DOHH2 (cell line): ENCODE measurements at regions not wholly inside any gene's neighbourhood (a gene's known extent, or its start where the extent isn't known, plus 50 kb on each side); places are given as distances from the start of the nearest gene placed in this dataset.

Experiments
- H3F3A ChIP-seq: fragments of 200-600 bp; sonication (generic), shearing (Covaris generic); 2 replicates; pipeline ENCODE4 v1.6.0; 2016; ENCODE audit warnings: antibody characterized with exemption, mild to moderate bottlenecking; ENCODE audit not compliant: control insufficient read depth, insufficient read depth
- H3K27ac ChIP-seq: fragments of 200-600 bp; sonication (generic); 2 replicates; pipeline ENCODE4 v1.5.1; 2014; ENCODE audit warnings: low read depth, mild to moderate bottlenecking, low read length, moderate library complexity
- H3K27me3 ChIP-seq: fragments of 200-600 bp; sonication (generic); 2 replicates; pipeline ENCODE4 v1.6.1; 2014; ENCODE audit warnings: mild to moderate bottlenecking, low read length, mixed read lengths; ENCODE audit not compliant: control insufficient read depth
- H3K36me3 ChIP-seq: fragments of 200-600 bp; sonication (generic); 2 replicates; pipeline ENCODE4 v1.6.1; 2014; ENCODE audit warnings: mild to moderate bottlenecking, low read length, moderate library complexity, mixed read lengths; ENCODE audit not compliant: control insufficient read depth
- H3K4me1 ChIP-seq: fragments of 200-600 bp; sonication (generic); 2 replicates; pipeline ENCODE4 v1.6.1; 2014; ENCODE audit warnings: mild to moderate bottlenecking, low read length, mixed read lengths; ENCODE audit not compliant: control insufficient read depth
- H3K4me2 ChIP-seq: fragments of 200-600 bp; sonication (generic); 2 replicates; pipeline ENCODE4 v1.6.0; 2014; ENCODE audit warnings: mild to moderate bottlenecking, low read length, moderate library complexity
- H3K4me3 ChIP-seq: fragments of 200-600 bp; sonication (generic); 2 replicates; pipeline ENCODE4 v1.5.1; 2014; ENCODE audit warnings: mild to moderate bottlenecking, low read length, mixed read lengths
- H3K79me2 ChIP-seq: fragments of 200-600 bp; sonication (generic); 2 replicates; pipeline ENCODE4 v1.6.1; 2014; ENCODE audit warnings: mild to moderate bottlenecking, low read length, mixed read lengths; ENCODE audit not compliant: control insufficient read depth
- H3K9me2 ChIP-seq: fragments of 200-600 bp; sonication (generic); replicated peaks from 2 replicates; pipeline ENCODE4 v1.6.1; 2014; ENCODE audit warnings: mild to moderate bottlenecking, low read length, mixed read lengths; ENCODE audit not compliant: control insufficient read depth
- H3K9me3 ChIP-seq: fragments of 200-600 bp; sonication (generic); 2 replicates; pipeline ENCODE4 v1.6.1; 2014; ENCODE audit warnings: antibody characterized with exemption, low read length, mixed read lengths; ENCODE audit not compliant: control insufficient read depth, insufficient read depth
- H4K20me1 ChIP-seq: fragments of 200-600 bp; sonication (generic); 2 replicates; pipeline ENCODE4 v1.6.0; 2014; ENCODE audit warnings: low read depth, mild to moderate bottlenecking, antibody characterized with exemption, low read length, moderate library complexity; ENCODE audit not compliant: control insufficient read depth, insufficient read depth
- EZH2phosphoT487 ChIP-seq: fragments of 200-600 bp; sonication (generic); IDR thresholded peaks from 2 replicates; pipeline ENCODE4 v1.6.1; 2017; ENCODE audit warnings: borderline replicate concordance, mild to moderate bottlenecking, antibody characterized with exemption, low read length, moderate library complexity, mixed read lengths
- TF ChIP-seq, protein P1 (sequence below): fragments of 200-600 bp; sonication (generic); IDR thresholded peaks from one replicate; pipeline ENCODE4 v1.5.1; 2014; ENCODE audit warnings: antibody characterized with exemption, mild to moderate bottlenecking, low read depth, low read length; ENCODE audit not compliant: poor library complexity, severe bottlenecking

DNA sequence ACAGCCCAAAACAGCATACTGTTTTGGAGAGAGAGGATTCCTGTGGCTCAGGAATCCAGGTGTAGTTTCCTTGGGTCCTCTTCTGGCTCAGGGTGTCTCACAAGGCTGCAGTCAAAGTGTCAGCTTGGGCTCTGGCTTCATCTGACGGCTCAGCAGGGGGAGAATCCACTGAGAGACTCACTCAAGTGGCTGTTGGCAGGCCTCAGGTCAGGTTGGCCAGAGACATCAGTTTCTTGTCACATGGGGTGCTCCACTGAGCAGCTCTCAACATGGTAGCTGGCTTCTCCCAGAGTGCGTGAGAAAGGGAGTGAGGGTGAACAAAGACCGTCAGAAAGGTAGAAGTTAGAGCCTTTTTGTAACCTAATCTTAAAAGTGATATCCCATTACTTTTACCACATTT, 168.4 kb downstream of the SOCS6 start:
- H3K9me3 ChIP-seq, result no peaks in the 10 kb centered on the region
- no peak overlapping the region for H3K27ac ChIP-seq
- no peaks in the 10 kb centered on the region; the same call in 1 of the 2 replicates for H4K20me1 ChIP-seq
- H3K79me2 ChIP-seq, result no peaks in the 10 kb centered on the region
- H3F3A ChIP-seq, result no peaks in the 10 kb centered on the region
- no peak overlapping the region for H3K4me3 ChIP-seq
- H3K4me1 ChIP-seq, result no peaks in the 10 kb centered on the region
- no peaks in the 10 kb centered on the region for H3K27me3 ChIP-seq
- no peaks in the 10 kb centered on the region for H3K36me3 ChIP-seq
- no peak for TF ChIP-seq EZH2phosphoT487
- TF ChIP-seq, protein P1, sequence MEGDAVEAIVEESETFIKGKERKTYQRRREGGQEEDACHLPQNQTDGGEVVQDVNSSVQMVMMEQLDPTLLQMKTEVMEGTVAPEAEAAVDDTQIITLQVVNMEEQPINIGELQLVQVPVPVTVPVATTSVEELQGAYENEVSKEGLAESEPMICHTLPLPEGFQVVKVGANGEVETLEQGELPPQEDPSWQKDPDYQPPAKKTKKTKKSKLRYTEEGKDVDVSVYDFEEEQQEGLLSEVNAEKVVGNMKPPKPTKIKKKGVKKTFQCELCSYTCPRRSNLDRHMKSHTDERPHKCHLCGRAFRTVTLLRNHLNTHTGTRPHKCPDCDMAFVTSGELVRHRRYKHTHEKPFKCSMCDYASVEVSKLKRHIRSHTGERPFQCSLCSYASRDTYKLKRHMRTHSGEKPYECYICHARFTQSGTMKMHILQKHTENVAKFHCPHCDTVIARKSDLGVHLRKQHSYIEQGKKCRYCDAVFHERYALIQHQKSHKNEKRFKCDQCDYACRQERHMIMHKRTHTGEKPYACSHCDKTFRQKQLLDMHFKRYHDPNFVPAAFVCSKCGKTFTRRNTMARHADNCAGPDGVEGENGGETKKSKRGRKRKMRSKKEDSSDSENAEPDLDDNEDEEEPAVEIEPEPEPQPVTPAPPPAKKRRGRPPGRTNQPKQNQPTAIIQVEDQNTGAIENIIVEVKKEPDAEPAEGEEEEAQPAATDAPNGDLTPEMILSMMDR, result no peak
- no peaks in the 10 kb centered on the region for H3K9me2 ChIP-seq
- H3K4me2 ChIP-seq, result no peak overlapping the region

DNA sequence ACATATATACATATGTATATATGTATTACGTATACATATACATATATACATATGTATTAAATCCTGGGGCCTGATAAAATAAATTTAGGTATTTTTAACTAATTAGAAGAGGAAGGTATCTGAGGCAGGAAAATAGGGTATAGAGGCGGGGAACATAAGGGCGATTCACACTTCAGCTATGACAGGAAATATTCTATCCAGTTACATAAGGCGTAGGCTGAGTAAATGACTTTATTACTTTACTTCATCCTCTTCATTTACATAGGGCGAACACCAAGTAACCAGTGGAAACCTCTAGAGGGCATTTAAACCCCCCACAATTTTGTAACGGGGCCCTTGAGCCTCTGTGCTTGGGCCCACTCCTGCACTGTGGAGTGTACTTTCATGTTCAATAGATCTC, 167.5 kb downstream of the SOCS6 start:
- Histone ChIP-seq H3K4me1 (no peaks in the 10 kb centered on the region), H3K4me2 (no peak overlapping the region), H3K27ac (no peak overlapping the region), H3F3A (no peaks in the 10 kb centered on the region), H3K4me3 (no peak overlapping the region), H3K9me3 (no peaks in the 10 kb centered on the region), H3K79me2 (no peaks in the 10 kb centered on the region), H3K36me3 (no peaks in the 10 kb centered on the region), H4K20me1 (no peaks in the 10 kb centered on the region; the same call in 1 of the 2 replicates), H3K9me2 (no peaks in the 10 kb centered on the region), H3K27me3 (no peaks in the 10 kb centered on the region)
- TF ChIP-seq EZH2phosphoT487, result no peak

DNA sequence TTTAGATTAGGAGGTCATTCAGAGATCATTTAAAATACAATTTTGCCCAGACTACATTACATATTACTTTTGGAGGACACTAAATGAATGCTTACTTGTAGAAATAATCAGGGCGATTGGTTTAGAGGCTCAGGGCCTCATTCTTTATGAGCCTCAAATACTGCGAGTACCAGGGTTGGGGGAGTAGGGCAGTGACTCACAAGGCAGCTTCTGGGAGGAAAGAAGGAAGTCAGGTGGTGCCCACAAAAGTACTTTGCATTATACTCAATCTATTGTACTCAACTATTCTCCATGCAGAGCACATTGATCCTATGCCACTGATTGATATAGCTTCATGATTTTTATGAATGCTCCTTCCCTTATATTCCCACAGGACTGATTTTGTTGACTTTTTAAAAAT, 166.9 kb downstream of the SOCS6 start:
- Histone ChIP-seq H3F3A (no peaks in the 10 kb centered on the region), H3K27me3 (no peaks in the 10 kb centered on the region), H4K20me1 (no peaks in the 10 kb centered on the region; the same call in 1 of the 2 replicates), H3K9me2 (no peaks in the 10 kb centered on the region), H3K4me2 (no peak overlapping the region), H3K36me3 (no peaks in the 10 kb centered on the region), H3K4me1 (no peaks in the 10 kb centered on the region), H3K9me3 (no peaks in the 10 kb centered on the region), H3K4me3 (no peak overlapping the region), H3K27ac (no peak overlapping the region), H3K79me2 (no peaks in the 10 kb centered on the region)
- TF ChIP-seq, protein P1, result no peak
- TF ChIP-seq EZH2phosphoT487, result no peak

DNA sequence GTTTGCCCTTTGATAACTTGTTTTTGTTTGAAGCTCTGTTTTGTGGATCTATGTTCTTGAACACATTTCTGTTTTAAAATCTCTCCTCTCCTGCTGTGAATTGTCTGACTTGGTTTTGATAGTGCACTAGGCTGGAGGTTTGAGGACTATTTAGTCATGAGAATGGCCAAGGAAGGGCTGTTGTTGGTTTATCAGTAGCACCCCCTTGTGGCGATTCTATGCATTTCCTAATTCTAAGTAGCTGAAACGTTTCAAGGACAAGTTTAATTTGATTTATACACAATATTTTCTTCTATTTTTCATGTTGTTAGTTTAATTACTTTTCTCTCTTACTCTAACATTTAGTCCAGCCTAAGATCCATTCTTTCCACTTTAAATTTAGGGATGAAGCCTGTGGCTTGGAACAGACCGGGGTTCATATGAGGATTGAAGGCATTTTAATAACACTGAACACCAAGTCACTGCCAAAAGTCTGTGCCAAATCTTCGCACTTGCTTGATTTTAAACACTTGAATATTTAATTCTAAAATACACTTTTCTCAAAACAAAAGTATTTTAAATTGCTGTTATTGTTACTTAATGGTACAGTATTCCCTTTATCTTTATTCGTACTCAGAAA, 166.0 kb downstream of the SOCS6 start:
- Histone ChIP-seq H4K20me1 (no peaks in the 10 kb centered on the region; the same call in 1 of the 2 replicates), H3K4me3 (no peak overlapping the region), H3K27ac (no peak overlapping the region), H3K79me2 (no peaks in the 10 kb centered on the region), H3K9me3 (no peaks in the 10 kb centered on the region), H3K27me3 (no peaks in the 10 kb centered on the region), H3F3A (no peaks in the 10 kb centered on the region), H3K4me2 (no peak overlapping the region), H3K9me2 (no peaks in the 10 kb centered on the region), H3K4me1 (no peaks in the 10 kb centered on the region), H3K36me3 (no peaks in the 10 kb centered on the region)
- TF ChIP-seq EZH2phosphoT487, result no peak
- TF ChIP-seq, protein P1, result peak; percentile 75
